ENCODE measurements at regions not wholly inside any gene's neighbourhood (a gene's known extent, or its start where the extent isn't known, plus 50 kb on each side); places are given as distances from the start of the nearest gene placed in this dataset.

DNA sequence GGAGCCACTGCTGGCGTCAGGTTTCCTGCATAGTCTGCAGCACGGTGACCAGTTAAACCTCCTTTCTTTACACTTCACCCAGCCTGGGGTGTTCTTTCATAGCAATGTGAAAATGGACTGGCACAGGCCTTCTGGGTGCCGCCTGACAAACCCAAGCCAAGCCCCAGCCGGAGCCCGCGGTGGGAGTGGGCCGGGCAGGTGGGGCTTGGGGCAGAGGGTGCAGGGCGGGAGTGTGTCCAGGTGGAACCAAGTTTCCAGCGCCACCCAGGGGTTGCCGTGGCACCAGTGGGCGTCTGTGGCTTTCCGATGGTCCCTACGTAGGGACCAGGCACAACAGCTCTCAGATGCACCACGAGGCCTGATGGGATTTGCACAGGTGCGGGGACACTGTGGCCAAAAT is 75.8 kb downstream of the RTP5 start:
- TF ChIP-seq, protein P1, sequence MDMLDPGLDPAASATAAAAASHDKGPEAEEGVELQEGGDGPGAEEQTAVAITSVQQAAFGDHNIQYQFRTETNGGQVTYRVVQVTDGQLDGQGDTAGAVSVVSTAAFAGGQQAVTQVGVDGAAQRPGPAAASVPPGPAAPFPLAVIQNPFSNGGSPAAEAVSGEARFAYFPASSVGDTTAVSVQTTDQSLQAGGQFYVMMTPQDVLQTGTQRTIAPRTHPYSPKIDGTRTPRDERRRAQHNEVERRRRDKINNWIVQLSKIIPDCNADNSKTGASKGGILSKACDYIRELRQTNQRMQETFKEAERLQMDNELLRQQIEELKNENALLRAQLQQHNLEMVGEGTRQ (IDR thresholded peaks at IDR 0.05; ENCODE audit: borderline replicate concordance, low read depth, low read length), result no peak
- no peak for TF ChIP-seq EP300 (IDR thresholded peaks at IDR 0.05; ENCODE audit: borderline replicate concordance in 1 of 2, control insufficient read depth in 1 of 2, low read depth in 2 of 2, low read length in 2 of 2)
- TF ChIP-seq EZH2 (IDR thresholded peaks at IDR 0.05; ENCODE audit: borderline replicate concordance, control insufficient read depth, low read depth, low read length), result no peak
